Glutamatergic neuron (in vitro differentiated cells): ENCODE measurements at regions not wholly inside any gene's neighbourhood (a gene's known extent, or its start where the extent isn't known, plus 50 kb on each side); places are given as distances from the start of the nearest gene placed in this dataset.
A peak's percentile ranks its signal among the peaks of the same experiment; 100 is the strongest.

ENCODE experiments used
- DNase-seq: peaks from one replicate; pipeline ENCODE4 v3.0.0; 2022
- H3K27ac Mint-ChIP-seq: one replicate; pipeline ENCODE4 v1.8.0; 2020; ENCODE audit warnings: mild to moderate bottlenecking, mixed read lengths, inconsistent platforms; ENCODE audit not compliant: unreplicated experiment
- H3K27me3 Mint-ChIP-seq: one replicate; pipeline ENCODE4 v1.8.0; 2020; ENCODE audit warnings: mild to moderate bottlenecking, moderate library complexity, mixed read lengths, inconsistent platforms; ENCODE audit not compliant: unreplicated experiment
- H3K36me3 Mint-ChIP-seq: one replicate; pipeline ENCODE4 v1.8.0; 2020; ENCODE audit warnings: mild to moderate bottlenecking, mixed read lengths, inconsistent platforms; ENCODE audit not compliant: unreplicated experiment
- H3K4me1 Mint-ChIP-seq: one replicate; pipeline ENCODE4 v1.8.0; 2020; ENCODE audit warnings: mild to moderate bottlenecking, low read depth, mixed read lengths, inconsistent platforms; ENCODE audit not compliant: unreplicated experiment
- H3K4me3 Mint-ChIP-seq: one replicate; pipeline ENCODE4 v1.8.0; 2020; ENCODE audit warnings: mild to moderate bottlenecking, mixed read lengths, inconsistent platforms; ENCODE audit not compliant: unreplicated experiment
- H3K9me3 Mint-ChIP-seq: one replicate; pipeline ENCODE4 v1.8.0; 2020; ENCODE audit warnings: mild to moderate bottlenecking, moderate library complexity, mixed read lengths, inconsistent platforms; ENCODE audit not compliant: unreplicated experiment
- CTCF ChIP-seq: fragments of 200-600 bp; sonication (generic); IDR thresholded peaks from one replicate; pipeline ENCODE4 v1.5.0; 2021; ENCODE audit not compliant: partially characterized antibody, unreplicated experiment

DNA sequence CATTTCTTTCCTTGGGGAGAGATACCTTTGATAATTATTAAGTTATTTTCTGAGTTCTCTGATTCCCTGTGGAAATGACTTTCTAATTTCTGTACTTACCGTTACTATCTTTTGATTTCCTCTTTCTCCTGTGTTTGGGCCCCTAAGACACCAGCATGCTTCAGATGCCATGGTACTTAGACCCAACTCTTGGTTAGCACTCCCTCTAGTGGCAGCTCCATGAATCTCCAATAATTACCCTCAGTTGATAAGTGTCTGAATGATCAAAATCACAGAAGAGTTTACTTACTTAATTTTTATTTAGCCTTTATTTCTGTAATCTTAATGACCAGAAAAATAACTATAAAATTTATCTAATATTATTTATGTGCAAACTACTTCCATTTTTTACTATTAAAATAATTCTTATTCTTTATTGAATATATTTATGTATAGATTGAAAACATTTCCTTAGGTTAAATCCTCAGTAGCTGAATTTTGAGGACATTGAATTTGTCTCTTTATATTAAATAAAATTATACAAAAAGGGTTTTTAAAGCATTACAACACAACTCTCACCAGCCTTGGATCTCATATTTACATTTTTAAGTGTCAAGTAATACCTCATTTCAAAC lies 300.4 kb downstream of the KCNS3 start:
- no peak overlapping the region for H3K4me3 Mint-ChIP-seq
- H3K27ac Mint-ChIP-seq: no peak overlapping the region
- H3K4me1 Mint-ChIP-seq: peaks cover 21% of the 10 kb centered on the region
- TF ChIP-seq CTCF: peak; percentile 94
- H3K36me3 Mint-ChIP-seq: no peaks in the 10 kb centered on the region
- H3K9me3 Mint-ChIP-seq: peaks cover 2% of the 10 kb centered on the region
- peak; percentile 37 for DNase-seq
- peaks cover 2% of the 10 kb centered on the region for H3K27me3 Mint-ChIP-seq

GRCh38 chr2:18176679-18177215 lies 298.3 kb downstream of the KCNS3 start:
- Mint-ChIP-seq H3K9me3 (peaks cover 2% of the 10 kb centered on the region), H3K36me3 (no peaks in the 10 kb centered on the region), H3K4me3 (no peak overlapping the region), H3K27me3 (peaks cover 2% of the 10 kb centered on the region), H3K4me1 (peaks cover 21% of the 10 kb centered on the region), H3K27ac (no peak overlapping the region)
- no peak for DNase-seq
- no peak for TF ChIP-seq CTCF

DNA sequence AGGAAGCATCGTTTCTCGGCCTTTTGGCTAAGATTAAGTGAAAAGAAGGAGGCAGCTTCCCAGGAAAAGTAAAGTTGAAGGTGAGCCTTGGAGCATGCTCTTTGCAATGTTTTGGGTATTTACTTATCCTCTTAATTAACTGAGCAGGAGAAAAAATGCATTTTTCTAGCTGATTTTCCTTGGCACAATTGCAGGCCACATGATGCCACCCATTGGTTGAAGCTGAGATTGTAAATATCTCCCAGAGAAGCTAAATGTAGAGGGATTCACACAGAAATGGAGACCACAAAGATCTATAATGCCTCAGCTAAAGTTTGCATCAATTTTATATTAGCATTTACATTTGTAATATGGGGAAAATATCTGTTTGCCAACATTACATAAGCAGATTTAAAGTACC lies 294.1 kb downstream of the KCNS3 start:
- no peak for TF ChIP-seq CTCF
- Mint-ChIP-seq H3K27ac (no peak overlapping the region), H3K9me3 (no peaks in the 10 kb centered on the region), H3K27me3 (no peaks in the 10 kb centered on the region), H3K36me3 (no peaks in the 10 kb centered on the region), H3K4me3 (no peak overlapping the region), H3K4me1 (peaks cover 10% of the 10 kb centered on the region)
- no peak for DNase-seq

- no peak overlapping the region for H3K27ac Mint-ChIP-seq
- no peaks in the 10 kb centered on the region for H3K36me3 Mint-ChIP-seq
- no peak for TF ChIP-seq CTCF
- no peak overlapping the region for H3K4me3 Mint-ChIP-seq
- H3K9me3 Mint-ChIP-seq: no peaks in the 10 kb centered on the region
- no peak for DNase-seq
- H3K4me1 Mint-ChIP-seq: peaks cover 5% of the 10 kb centered on the region
- H3K27me3 Mint-ChIP-seq: no peaks in the 10 kb centered on the region
These were observed 293.0 kb downstream of the KCNS3 start for GRCh38 chr2:18171191-18172139.
